ENCODE measurements at regions not wholly inside any gene's neighbourhood (a gene's known extent, or its start where the extent isn't known, plus 50 kb on each side); places are given as distances from the start of the nearest gene placed in this dataset.

GRCh38 chr6:153208706-153209105, 77.6 kb upstream of the RGS17 start:
- no peaks in the 10 kb centered on the region for H3K9me3 ChIP-seq (ENCODE audit: insufficient read depth in 2 of 2, low read depth in 1 of 2, low read length in 1 of 2)
- no peaks in the 10 kb centered on the region for H3K79me2 ChIP-seq (ENCODE audit: control insufficient read depth in 1 of 2, insufficient read depth in 2 of 2, low read length in 2 of 2)
- H3K14ac ChIP-seq (ENCODE audit: insufficient read length), result no peak overlapping the region
- no peak overlapping the region for H2BK12ac ChIP-seq (ENCODE audit: low read depth, low read length)
- no peak overlapping the region for H2AK5ac ChIP-seq (ENCODE audit: low read depth, low read length)
- H2BK5ac ChIP-seq (ENCODE audit: low read depth, low read length), result no peak overlapping the region
- H4K20me1 ChIP-seq (replicated peaks in 1 of 2; ENCODE audit: control insufficient read depth in 1 of 2, insufficient read depth in 2 of 2, low read length in 2 of 2), result no peaks in the 10 kb centered on the region
- H3K9ac ChIP-seq (replicated peaks in 1 of 4; ENCODE audit: extremely low read depth in 1 of 4, low read depth in 3 of 4, low read length in 3 of 4), result no peak overlapping the region
- H4K8ac ChIP-seq (ENCODE audit: extremely low read depth, insufficient read depth, low read length), result no peak overlapping the region
- WGBS, 2 experiments (ENCODE audit: extremely low coverage in 1 of 2, insufficient coverage in 1 of 2, insufficient read length in 1 of 2, insufficient replicate concordance in 2 of 2, low coverage in 1 of 2, low lambda C conversion rate in 2 of 2, missing lambda C conversion rate in 1 of 2), result 93% methylated on average over 8 of the region's 8 CpGs; no CpG with 5 or more reads in 1 of the 2 experiments
- ChIA-PET POLR2A (ENCODE audit: partially characterized antibody) (no interaction called here), CTCF (ENCODE audit: partially characterized antibody) (no interaction called here)
- FAIRE-seq (no peak), DNase-seq (ENCODE audit: low read depth in 1 of 2, low spot score in 2 of 2) (no peak)
- no peak overlapping the region for H3K18ac ChIP-seq (ENCODE audit: extremely low read depth, low read length)
- H3K56ac ChIP-seq (replicated peaks; ENCODE audit: insufficient read length, low read depth, low read length), result no peak overlapping the region
- H3K23me2 ChIP-seq (ENCODE audit: low read depth, low read length), result no peaks in the 10 kb centered on the region
- no peak overlapping the region for H2BK15ac ChIP-seq (ENCODE audit: low read length)
- H3K4me2 ChIP-seq (ENCODE audit: insufficient read depth in 1 of 2, low read depth in 2 of 2, low read length in 2 of 2), result no peak overlapping the region
- H3K23ac ChIP-seq (ENCODE audit: insufficient read length), result no peak overlapping the region
- no peaks in the 10 kb centered on the region for H3K79me1 ChIP-seq (ENCODE audit: low read depth, low read length)
- no peaks in the 10 kb centered on the region for H3K27me3 ChIP-seq (replicated peaks in 1 of 4; ENCODE audit: control insufficient read depth in 3 of 4, extremely low read depth in 1 of 4, insufficient read depth in 3 of 4, low read length in 3 of 4)
- no peak overlapping the region for H2BK120ac ChIP-seq (replicated peaks; ENCODE audit: low read depth, low read length)
- no peak overlapping the region for H3K4me3 ChIP-seq (ENCODE audit: extremely low read depth in 1 of 4, insufficient read depth in 2 of 4, low read depth in 3 of 4, low read length in 4 of 4)
- no peak overlapping the region for H2BK20ac ChIP-seq (ENCODE audit: low read length)
- H3K27ac ChIP-seq (ENCODE audit: low read depth, low read length), result no peak overlapping the region
- no peak overlapping the region for H4K5ac ChIP-seq (ENCODE audit: insufficient read length, low read depth, low read length)
- no peak overlapping the region for H2AFZ ChIP-seq (ENCODE audit: low read length)
- H3K4me1 ChIP-seq (replicated peaks in 1 of 4; ENCODE audit: control insufficient read depth in 3 of 4, insufficient read depth in 4 of 4, low read length in 3 of 4), result no peaks in the 10 kb centered on the region
- H3K4ac ChIP-seq (replicated peaks; ENCODE audit: insufficient read length, low read depth, low read length), result no peak overlapping the region
- H4K91ac ChIP-seq (replicated peaks; ENCODE audit: insufficient read length, low read length), result no peak overlapping the region
- H3K36me3 ChIP-seq (ENCODE audit: control insufficient read depth in 2 of 4, insufficient read depth in 4 of 4, low read length in 3 of 4), result no peaks in the 10 kb centered on the region
- TF ChIP-seq JUND (IDR thresholded peaks at IDR 0.05; ENCODE audit: low read length) (no peak), EP300 (IDR thresholded peaks at IDR 0.05; ENCODE audit: borderline replicate concordance in 1 of 2, low read depth in 2 of 2, low read length in 2 of 2) (no peak), CEBPB (IDR thresholded peaks at IDR 0.05; ENCODE audit: low read depth, low read length) (no peak), KDM4A (IDR thresholded peaks at IDR 0.05; ENCODE audit: low read depth, low read length, severe bottlenecking) (no peak), TAF1 (IDR thresholded peaks at IDR 0.05; ENCODE audit: low read depth, low read length) (no peak), TEAD4 (IDR thresholded peaks at IDR 0.05; ENCODE audit: low read depth, low read length) (no peak), SP2 (IDR thresholded peaks at IDR 0.05; ENCODE audit: low read length) (no peak), NRF1 (IDR thresholded peaks at IDR 0.05; ENCODE audit: low read depth, low read length) (no peak), POLR2AphosphoS5 (IDR thresholded peaks at IDR 0.05; ENCODE audit: low read depth, low read length) (no peak), POLR2A (IDR thresholded peaks at IDR 0.05; ENCODE audit: control extremely low read depth in 1 of 2, low read depth in 2 of 2, low read length in 2 of 2) (no peak)
- TF ChIP-seq, protein P1, sequence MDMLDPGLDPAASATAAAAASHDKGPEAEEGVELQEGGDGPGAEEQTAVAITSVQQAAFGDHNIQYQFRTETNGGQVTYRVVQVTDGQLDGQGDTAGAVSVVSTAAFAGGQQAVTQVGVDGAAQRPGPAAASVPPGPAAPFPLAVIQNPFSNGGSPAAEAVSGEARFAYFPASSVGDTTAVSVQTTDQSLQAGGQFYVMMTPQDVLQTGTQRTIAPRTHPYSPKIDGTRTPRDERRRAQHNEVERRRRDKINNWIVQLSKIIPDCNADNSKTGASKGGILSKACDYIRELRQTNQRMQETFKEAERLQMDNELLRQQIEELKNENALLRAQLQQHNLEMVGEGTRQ (IDR thresholded peaks at IDR 0.05; ENCODE audit: low read length), result no peak
